BLaER1 treated with 17β-estradiol and CSF1 and Interleukin-3, amounts not matched to agents 10 nM and 100 nM (cell line): ENCODE measurements at regions not wholly inside any gene's neighbourhood (a gene's known extent, or its start where the extent isn't known, plus 50 kb on each side); places are given as distances from the start of the nearest gene placed in this dataset.
"Not testable (repeated sequence)": the region's sequence is repeated elsewhere in the genome, so short reads cannot be mapped to it uniquely, and the experiment has no call there.

Source experiments
- H3K27ac ChIP-seq, 11 experiments: shearing (Covaris generic); formaldehyde crosslinking; 2 replicates each; pipeline ENCODE4 v1.8.1; 2022
- H3K27me3 ChIP-seq, 11 experiments: shearing (Covaris generic); formaldehyde crosslinking; 2 replicates each; pipeline ENCODE4 v1.8.1; 2022
- H3K36me3 ChIP-seq, 11 experiments: shearing (Covaris generic); formaldehyde crosslinking; 2 replicates each; pipeline ENCODE4 v1.8.1; 2022
- H3K4me1 ChIP-seq, 10 experiments: shearing (Covaris generic); formaldehyde crosslinking; 2 replicates each; pipeline ENCODE4 v1.8.1; 2022
- H3K4me2 ChIP-seq, 11 experiments: shearing (Covaris generic); formaldehyde crosslinking; 2 replicates each; pipeline ENCODE4 v1.8.1; 2022
- H3K4me3 ChIP-seq, 10 experiments: shearing (Covaris generic); formaldehyde crosslinking; 2 replicates each; pipeline ENCODE4 v1.8.1; 2022
- H3K9ac ChIP-seq, 11 experiments: shearing (Covaris generic); formaldehyde crosslinking; 2 replicates each; pipeline ENCODE4 v1.8.1; 2022
- H3K9me3 ChIP-seq, 11 experiments: shearing (Covaris generic); formaldehyde crosslinking; replicated peaks in 1 of 11; 2 replicates each; pipeline ENCODE4 v1.8.1; 2022
- H4K20me1 ChIP-seq, 11 experiments: shearing (Covaris generic); formaldehyde crosslinking; 2 replicates each; pipeline ENCODE4 v1.8.1; 2022
- Cebpa-rat ChIP-seq, 11 experiments: shearing (Covaris generic); IDR thresholded peaks; 2 replicates each; pipeline ENCODE4 v1.8.1; 2022

DNA sequence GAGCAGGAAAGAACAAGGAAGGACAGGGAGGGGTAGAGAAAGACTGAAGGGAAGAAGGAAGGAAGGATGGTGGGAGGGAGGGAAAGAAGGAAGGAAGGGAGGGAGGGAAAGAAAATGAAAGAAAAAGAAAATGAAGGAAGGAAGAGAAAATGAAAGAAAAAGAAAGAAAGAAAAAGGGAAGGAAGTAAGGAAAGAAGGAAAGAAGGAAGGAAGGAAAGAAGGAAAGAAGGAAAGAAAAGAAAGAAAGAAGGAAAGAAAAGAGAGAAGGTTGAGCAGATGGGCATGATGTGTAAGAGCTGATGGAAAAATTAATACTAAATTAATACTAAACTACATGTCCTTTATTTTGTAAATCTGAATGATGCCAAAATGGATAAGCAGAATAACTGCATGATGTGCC is 418.3 kb upstream of the CDIN1 start:
- Histone ChIP-seq H3K9ac (no peak overlapping the region), H3K27me3 (no peaks in the 10 kb centered on the region), H3K36me3 (no peaks in the 10 kb centered on the region), H3K4me1 (no peaks in the 10 kb centered on the region), H3K4me2 (no peak overlapping the region), H3K9me3 (peaks cover 0 to 6% (median 0%) of the 10 kb centered on the region in 11 experiments; a peak in 2 of 22 replicates), H3K27ac (no peak overlapping the region), H4K20me1 (no peaks in the 10 kb centered on the region), H3K4me3 (no peak overlapping the region)
- TF ChIP-seq Cebpa-rat (IDR thresholded peaks at IDR 0.05), result no peak

DNA sequence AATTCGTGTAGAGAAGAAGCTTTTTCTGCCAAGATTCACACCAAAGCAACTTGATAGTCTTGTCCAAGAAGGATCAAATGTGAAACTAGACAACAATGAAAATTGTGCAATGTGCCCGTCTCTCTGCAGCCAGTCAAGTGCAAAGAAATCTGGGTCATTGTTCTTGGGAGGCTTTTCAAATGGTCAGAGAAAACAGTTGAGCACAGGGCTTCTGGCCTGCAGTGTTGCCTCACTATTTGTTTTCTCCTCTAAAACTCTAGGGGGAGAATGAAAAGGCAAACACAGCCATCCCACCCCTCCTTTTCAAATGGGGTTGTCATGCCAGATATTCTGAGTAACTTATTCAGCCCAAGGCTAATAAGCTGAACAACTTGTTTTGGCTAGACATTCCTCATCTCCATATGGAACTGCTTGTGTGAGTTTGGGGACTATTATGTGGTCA is 417.6 kb upstream of the CDIN1 start:
- no peak overlapping the region for H3K4me3 ChIP-seq
- H3K27me3 ChIP-seq, result no peaks in the 10 kb centered on the region
- no peak overlapping the region for H3K4me2 ChIP-seq
- H3K36me3 ChIP-seq, result no peaks in the 10 kb centered on the region
- H3K27ac ChIP-seq, result no peak overlapping the region
- H3K9me3 ChIP-seq, result peaks cover 0 to 6% (median 0%) of the 10 kb centered on the region in 11 experiments; a peak in 2 of 22 replicates
- H4K20me1 ChIP-seq, result no peaks in the 10 kb centered on the region
- H3K4me1 ChIP-seq, result no peaks in the 10 kb centered on the region
- no peak overlapping the region for H3K9ac ChIP-seq
- TF ChIP-seq Cebpa-rat (IDR thresholded peaks at IDR 0.05), result no peak

DNA sequence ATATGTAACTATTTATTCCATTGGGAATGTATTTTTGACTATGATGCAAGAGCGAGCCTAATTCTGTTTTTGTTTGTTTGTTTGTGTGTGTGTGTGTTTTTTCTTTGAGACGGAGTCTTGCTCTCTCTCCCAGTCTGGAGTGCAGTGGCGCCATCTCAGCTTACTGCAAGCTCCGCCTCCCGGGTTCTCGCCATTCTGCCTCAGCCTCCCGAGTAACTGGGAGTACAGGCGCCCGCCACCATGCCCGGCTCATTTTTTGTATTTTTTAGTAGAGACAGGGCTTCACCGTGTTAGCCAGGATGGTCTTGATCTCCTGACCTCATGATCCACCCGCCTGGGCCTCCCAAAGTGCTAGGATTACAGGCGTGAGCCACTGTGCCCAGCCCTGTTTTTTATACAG is 415.4 kb upstream of the CDIN1 start:
- not testable (repeated sequence) for H3K4me1 ChIP-seq, H3K36me3 ChIP-seq, H3K9me3 ChIP-seq, H3K4me2 ChIP-seq, H3K4me3 ChIP-seq, H3K9ac ChIP-seq, H4K20me1 ChIP-seq, H3K27ac ChIP-seq, H3K27me3 ChIP-seq

DNA sequence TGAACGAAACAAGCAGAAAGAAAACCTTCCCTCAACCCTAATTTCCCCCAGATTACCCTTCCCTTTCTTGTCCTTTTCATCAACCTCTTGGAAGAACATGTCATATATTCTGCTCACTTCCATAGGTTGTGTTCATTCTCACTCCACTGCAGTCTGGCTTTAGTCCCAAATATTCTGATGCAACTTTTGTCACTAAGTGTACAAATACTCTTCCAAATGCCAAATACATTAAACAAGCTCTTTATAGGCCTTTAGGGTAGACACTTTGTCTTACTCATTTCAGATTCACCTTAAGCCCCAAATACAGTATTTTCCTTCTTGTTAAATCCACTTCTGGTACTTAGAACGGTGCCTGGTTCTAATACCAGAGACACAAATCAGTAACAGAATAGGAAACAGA is 406.5 kb upstream of the CDIN1 start:
- Histone ChIP-seq H3K27me3 (no peaks in the 10 kb centered on the region), H3K27ac (no peak overlapping the region), H3K4me1 (peaks cover 0 to 7% (median 0%) of the 10 kb centered on the region in 10 experiments; a peak in 5 of 20 replicates), H3K4me2 (no peak overlapping the region), H3K36me3 (no peaks in the 10 kb centered on the region), H3K9me3 (no peaks in the 10 kb centered on the region), H4K20me1 (no peaks in the 10 kb centered on the region), H3K4me3 (no peak overlapping the region), H3K9ac (no peak overlapping the region)
- no peak for TF ChIP-seq Cebpa-rat (IDR thresholded peaks at IDR 0.05)

DNA sequence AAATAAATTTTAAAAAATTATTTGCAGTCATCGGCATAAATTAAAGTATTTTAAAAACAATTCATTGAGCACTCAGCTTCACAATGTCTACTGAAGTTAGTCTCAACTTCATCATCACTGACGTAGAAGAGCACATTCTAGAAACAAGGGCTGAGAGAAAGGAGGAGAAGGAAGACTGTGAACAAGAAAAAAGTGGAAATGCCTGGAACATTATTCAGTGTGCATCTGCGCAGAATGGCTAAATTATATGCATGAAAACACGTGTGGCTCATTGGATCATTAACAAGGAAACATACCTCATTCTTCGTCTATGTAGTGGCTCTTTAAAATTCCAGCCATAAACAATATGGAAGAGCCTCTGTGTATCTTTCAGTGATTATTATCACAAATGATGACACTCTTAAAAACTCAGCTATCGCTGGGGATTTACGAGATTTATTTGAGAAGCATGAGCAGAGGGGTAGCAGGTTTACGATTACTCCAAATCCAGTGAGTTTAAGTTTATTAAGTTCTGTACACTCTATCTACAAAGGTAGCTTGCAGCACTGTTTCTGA is 404.2 kb upstream of the CDIN1 start:
- TF ChIP-seq Cebpa-rat (IDR thresholded peaks at IDR 0.05), result no peak
- no peaks in the 10 kb centered on the region for H4K20me1 ChIP-seq

DNA sequence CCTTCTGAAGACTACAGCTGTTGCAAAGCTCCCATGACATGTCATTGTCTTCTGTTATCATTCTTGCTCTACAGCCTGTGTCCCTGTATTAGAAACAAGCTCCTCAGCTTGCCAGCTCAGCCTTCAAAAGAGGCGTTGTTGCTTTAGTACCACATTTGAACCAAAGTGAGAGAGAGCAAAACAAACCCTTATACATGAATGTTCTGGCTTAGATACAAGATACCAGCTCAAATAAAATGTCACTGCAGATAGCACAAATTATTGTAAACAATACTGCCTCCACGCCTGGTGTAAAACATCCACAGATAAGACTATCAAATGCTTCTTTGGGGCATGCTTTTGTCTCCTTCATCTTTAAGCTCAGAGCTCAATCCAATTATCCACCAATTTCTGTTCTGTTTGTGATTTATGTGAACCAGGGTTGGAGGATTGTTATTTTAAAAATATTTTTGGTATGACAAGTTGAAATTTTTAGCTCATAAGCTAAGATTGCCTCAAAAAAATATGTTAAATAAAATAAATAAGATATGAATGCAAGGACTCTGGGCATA is 403.6 kb upstream of the CDIN1 start:
- Histone ChIP-seq H3K27ac (no peak overlapping the region), H3K4me2 (no peak overlapping the region), H3K36me3 (no peaks in the 10 kb centered on the region), H4K20me1 (no peaks in the 10 kb centered on the region), H3K4me3 (no peak overlapping the region), H3K27me3 (no peaks in the 10 kb centered on the region), H3K4me1 (peaks cover 0 to 15% (median 0%) of the 10 kb centered on the region in 10 experiments; a peak in 6 of 20 replicates), H3K9me3 (no peaks in the 10 kb centered on the region), H3K9ac (no peak overlapping the region)
- no peak for TF ChIP-seq Cebpa-rat (IDR thresholded peaks at IDR 0.05)

More for the DNA sequence above, 404.2 kb upstream of the CDIN1 start:
- no peak overlapping the region for H3K9ac ChIP-seq
- H3K27me3 ChIP-seq, result no peaks in the 10 kb centered on the region
- no peak overlapping the region for H3K4me2 ChIP-seq
- H3K36me3 ChIP-seq, result no peaks in the 10 kb centered on the region
- H3K9me3 ChIP-seq, result no peaks in the 10 kb centered on the region
- H3K27ac ChIP-seq, result no peak overlapping the region
- H3K4me1 ChIP-seq, result peaks cover 0 to 15% (median 0%) of the 10 kb centered on the region in 10 experiments; a peak in 6 of 20 replicates
- H3K4me3 ChIP-seq, result no peak overlapping the region

DNA sequence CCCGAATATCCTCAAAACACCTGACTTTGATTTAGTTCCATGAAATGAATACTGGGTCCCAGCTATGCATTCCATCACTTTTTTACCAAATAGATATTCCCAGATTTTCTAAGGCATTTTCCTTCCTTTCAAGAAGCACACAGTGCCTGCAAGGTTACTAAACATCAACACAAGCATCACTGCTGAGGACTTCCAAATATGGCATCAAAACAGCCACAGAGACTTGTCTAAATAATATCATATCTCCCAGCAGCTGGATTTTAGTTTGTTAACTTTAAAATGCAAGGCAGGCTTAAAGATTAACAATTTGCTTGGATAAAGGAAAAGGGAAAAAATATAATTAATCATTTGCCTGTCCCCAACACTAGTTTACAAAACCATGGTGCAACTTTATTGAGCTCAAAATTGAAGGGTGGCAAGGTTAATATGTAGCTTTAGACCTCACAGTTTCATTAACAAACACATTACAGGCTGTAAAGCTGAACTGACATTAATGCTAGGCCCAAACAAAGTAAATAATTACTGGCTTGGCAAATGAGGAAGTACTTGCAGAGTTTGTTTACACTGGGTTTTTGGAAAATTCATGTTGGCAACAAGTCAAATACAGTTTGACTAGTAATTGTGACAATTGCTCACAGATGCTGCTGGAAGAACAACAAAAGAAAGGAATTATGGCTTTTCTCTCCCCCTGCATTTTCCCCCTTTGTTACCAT is 401.7 kb upstream of the CDIN1 start:
- Histone ChIP-seq H3K4me2 (peak overlapping the region in 3 of 11 experiments; percentile 6 to 78 (median 61); a peak in 5 of 22 replicates), H3K27ac (peak overlapping the region in 3 of 11 experiments; percentile 39 to 47 (median 46); a peak in 3 of 22 replicates)

DNA sequence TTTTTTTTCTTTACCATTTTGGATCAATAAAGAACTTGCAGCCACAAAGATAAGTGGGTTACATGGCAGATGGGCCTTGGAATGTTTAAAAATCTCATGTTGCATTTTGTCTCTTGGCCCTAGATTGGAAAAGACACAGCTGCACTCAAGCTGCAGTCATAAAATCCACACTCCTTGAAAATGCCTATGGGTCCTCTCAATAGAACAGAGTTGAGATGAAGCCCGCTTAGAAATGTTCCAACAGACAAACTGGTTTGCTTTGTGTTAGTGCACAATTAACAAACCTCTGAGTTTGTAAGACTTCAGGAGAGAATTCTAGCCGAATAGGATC is 401.2 kb upstream of the CDIN1 start:
- no peak for TF ChIP-seq Cebpa-rat (IDR thresholded peaks at IDR 0.05)
- H3K9ac ChIP-seq, result no peak overlapping the region
- no peak overlapping the region for H3K4me3 ChIP-seq
- no peaks in the 10 kb centered on the region for H4K20me1 ChIP-seq
- H3K4me2 ChIP-seq, result peak overlapping the region in 3 of 11 experiments; percentile 6 to 78 (median 61); a peak in 5 of 22 replicates
- H3K36me3 ChIP-seq, result no peaks in the 10 kb centered on the region
- H3K27ac ChIP-seq, result peak overlapping the region in 2 of 11 experiments; percentile 39 to 46; a peak in 2 of 22 replicates
- H3K9me3 ChIP-seq, result no peaks in the 10 kb centered on the region
- peaks cover 0 to 24% (median 0%) of the 10 kb centered on the region in 10 experiments; a peak in 6 of 20 replicates for H3K4me1 ChIP-seq
- no peaks in the 10 kb centered on the region for H3K27me3 ChIP-seq

More for the DNA sequence above, 401.7 kb upstream of the CDIN1 start:
- H3K9me3 ChIP-seq, result no peaks in the 10 kb centered on the region
- H3K27me3 ChIP-seq, result no peaks in the 10 kb centered on the region
- H4K20me1 ChIP-seq, result no peaks in the 10 kb centered on the region
- peak overlapping the region in 1 of 11 experiments; percentile 27; a peak in 1 of 22 replicates for H3K9ac ChIP-seq
- H3K4me1 ChIP-seq, result peaks cover 0 to 24% (median 0%) of the 10 kb centered on the region in 10 experiments; a peak in 6 of 20 replicates
- no peaks in the 10 kb centered on the region for H3K36me3 ChIP-seq
- no peak for TF ChIP-seq Cebpa-rat (IDR thresholded peaks at IDR 0.05)
- no peak overlapping the region for H3K4me3 ChIP-seq

DNA sequence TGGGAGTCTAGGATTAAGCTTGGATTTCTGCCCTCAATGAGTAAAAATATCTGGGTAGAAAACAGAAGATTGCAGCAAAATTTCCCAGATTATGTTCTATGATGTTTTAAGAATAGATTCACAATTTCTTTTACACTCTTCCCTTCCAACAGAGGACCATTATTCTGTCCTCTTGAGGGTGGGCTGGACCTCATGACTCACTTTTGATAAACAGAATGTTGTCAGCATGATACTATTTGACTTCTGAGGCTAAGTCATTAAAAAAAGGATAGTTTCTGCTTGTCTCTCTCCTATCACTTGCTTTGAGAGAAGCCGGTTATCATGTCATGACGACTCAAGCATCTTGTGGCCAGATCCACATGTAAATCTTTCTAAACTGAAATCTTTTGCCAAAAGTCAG is 396.2 kb upstream of the CDIN1 start:
- H3K27ac ChIP-seq, result no peak overlapping the region
- peaks cover 0 to 47% (median 19%) of the 10 kb centered on the region in 10 experiments; a peak in 14 of 20 replicates for H3K4me1 ChIP-seq

More for the DNA sequence above, 396.2 kb upstream of the CDIN1 start:
- Histone ChIP-seq H3K36me3 (no peaks in the 10 kb centered on the region), H3K27me3 (no peaks in the 10 kb centered on the region), H3K9me3 (no peaks in the 10 kb centered on the region), H4K20me1 (no peaks in the 10 kb centered on the region), H3K4me3 (no peak overlapping the region), H3K9ac (no peak overlapping the region), H3K4me2 (no peak overlapping the region)
- TF ChIP-seq Cebpa-rat (IDR thresholded peaks at IDR 0.05), result no peak
